Hematopoietic multipotent progenitor cell treated with erythropoietin and hydrocortisone succinate and interleukin-3 and kit ligand, for 15 days (in vitro differentiated cells): ENCODE measurements at regions not wholly inside any gene's neighbourhood (a gene's known extent, or its start where the extent isn't known, plus 50 kb on each side); places are given as distances from the start of the nearest gene placed in this dataset.
A peak's percentile ranks its signal among the peaks of the same experiment; 100 is the strongest.
"Not testable (repeated sequence)": the region's sequence is repeated elsewhere in the genome, so short reads cannot be mapped to it uniquely, and the experiment has no call there.

Source experiments
- DNase-seq: peaks from one replicate; pipeline ENCODE4 v3.0.0-alpha.2; 2015; ENCODE audit warnings: low spot score

DNA sequence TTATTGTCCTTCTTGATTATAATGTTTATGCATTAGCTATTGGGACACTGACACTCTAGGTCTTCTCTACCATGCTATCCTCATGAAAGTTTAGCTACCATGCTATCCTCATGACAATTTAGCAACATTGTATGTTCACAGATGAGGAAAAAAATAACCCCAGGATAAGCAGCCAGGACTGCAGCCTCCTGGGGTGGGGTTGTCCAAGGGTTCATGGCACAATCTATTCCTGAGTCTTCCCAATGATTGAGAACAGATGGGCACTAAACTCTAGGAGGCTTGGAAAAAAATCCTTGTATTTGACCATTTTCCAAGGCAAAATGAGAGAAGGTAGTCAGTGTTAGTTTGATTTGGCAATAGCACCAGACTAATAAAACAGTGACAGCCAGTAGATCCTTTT lies 619.8 kb upstream of the LCORL start:
- no peak for DNase-seq

GRCh38 chr4:18638031-18638430 lies 616.5 kb upstream of the LCORL start:
- no peak for DNase-seq

- DNase-seq: no peak
Measured at GRCh38 chr4:18636001-18636585, 614.5 kb upstream of the LCORL start.

DNA sequence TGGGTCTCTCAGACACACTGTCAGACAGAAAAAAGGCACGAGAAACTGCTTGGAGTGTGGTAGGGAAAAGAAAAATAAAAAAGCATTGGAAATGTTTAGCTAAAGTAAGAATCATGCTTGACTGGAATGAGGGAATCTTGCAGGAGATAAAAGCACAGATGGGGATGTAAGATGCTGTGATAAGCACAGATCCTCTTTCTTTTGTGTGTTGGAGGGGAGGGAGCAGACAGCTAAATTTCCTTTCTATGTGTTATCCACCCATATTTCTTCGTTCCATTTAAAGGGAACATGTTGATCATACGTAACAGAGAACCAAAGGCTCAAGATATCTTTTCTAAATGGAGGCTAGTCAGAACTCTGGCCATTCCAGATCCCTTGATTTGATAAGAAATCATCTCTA lies 614.0 kb upstream of the LCORL start:
- DNase-seq: no peak

DNA sequence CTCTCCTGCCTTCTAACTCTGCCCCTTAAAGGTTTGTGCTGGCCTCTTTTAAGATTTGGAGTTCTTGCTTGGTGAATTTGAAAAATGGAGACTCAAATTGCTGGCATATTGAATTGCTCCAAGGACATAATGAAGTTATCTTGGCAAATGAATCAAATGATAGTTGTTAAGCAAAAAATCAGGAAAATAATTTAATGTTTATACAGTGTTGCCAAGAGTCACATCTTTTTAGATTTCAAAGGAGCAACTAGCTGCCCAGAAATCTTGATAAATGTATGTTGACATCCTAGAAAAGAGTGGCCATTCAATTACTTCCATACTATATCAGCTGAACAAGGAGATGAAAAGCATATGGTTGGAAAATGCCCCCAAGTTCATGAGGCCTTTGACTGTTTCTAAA lies 610.0 kb upstream of the LCORL start:
- DNase-seq: no peak

DNA sequence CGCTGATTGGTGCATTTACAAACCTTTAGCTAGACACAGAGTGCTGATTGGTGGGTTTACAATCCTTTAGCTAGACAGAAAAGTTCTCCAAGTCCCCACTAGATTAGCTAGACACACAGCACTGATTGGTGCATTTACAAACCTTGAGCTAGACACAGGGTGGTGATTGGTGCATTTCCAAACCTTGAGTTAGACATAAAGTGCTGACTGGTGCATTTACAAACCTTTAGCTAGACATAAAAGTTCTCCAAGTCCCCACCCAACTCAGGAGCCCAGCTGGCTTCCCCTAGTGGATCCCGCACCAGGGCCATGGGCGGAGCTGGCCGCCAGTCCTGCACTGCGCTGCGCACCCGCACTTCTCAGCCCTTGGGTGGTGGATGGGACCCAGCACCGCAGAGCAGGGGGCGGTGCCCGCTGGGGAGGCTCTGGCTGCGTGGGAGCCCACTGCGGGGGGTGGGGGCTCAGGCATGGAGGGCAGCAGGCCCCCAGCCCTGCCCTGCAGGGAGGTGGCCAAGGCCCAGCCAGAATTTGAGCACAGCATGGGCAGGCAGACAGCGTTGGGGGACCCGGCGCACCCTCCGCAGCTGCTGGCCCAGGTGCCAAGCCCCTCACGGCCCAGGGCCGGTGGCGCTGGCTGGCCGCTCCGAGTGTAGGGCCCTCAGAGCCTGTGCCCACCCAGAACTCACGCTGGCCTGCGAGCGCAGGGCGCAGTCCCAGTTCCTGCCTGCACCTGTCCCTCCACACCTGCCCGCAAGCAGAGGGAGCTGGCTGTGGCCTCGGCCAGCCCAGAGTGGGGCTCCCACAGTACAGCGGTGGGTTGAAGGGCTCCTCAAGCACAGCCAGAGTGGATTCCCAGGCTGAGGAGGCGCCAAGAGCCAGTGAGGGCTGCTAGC lies 608.9 kb upstream of the LCORL start:
- no peak for DNase-seq

- no peak for DNase-seq
Measured at GRCh38 chr4:18627447-18628005, 606.0 kb upstream of the LCORL start.

- no peak for DNase-seq
Measured at GRCh38 chr4:18626996-18627395, 605.4 kb upstream of the LCORL start.

- DNase-seq: no peak
Measured at GRCh38 chr4:18626366-18626765, 604.8 kb upstream of the LCORL start.

- no peak for DNase-seq
Measured at GRCh38 chr4:18621186-18621585, 599.6 kb upstream of the LCORL start.

- no peak for DNase-seq
Measured at GRCh38 chr4:18616720-18617119, 595.2 kb upstream of the LCORL start.

DNA sequence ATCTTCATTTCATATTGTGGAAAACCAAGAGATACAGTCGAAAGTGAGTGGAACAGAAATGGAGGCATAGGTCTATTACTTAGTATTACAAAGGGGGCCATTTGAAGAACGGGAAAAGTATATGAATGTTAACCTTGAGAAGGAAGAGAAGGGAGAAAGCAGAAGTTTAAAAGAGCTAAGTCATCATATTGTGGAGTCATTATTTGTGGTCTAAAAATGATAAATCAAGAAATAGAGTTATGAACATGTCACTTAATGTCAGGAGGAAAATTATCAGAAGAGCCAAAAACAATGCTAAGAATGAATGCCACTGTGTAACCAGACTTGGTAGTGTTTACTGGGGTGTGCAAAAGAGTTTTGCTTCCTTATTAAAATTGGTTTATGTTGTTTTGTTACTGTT lies 589.5 kb upstream of the LCORL start:
- no peak for DNase-seq

GRCh38 chr4:18608908-18609533 lies 587.5 kb upstream of the LCORL start:
- DNase-seq: no peak

DNA sequence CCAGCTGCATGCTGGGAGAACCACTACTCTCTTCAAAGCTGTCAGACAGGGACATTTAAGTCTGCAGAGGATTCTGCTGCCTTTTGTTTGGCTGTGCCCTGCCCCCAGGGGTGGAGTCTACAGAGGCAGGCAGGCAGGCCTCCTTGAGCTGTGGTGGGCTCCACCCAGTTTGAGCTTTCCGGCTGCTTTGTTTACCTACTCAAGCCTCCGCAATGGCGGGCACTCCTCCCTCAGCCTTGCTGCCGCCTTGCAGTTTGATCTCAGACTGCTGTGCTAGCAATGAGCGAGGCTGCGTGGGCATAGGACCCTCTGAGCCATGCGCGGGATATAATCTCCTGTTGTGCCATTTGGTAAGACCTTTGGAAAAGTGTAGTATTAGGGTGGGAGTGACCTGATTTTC lies 581.1 kb upstream of the LCORL start:
- DNase-seq: not testable (repeated sequence)

DNA sequence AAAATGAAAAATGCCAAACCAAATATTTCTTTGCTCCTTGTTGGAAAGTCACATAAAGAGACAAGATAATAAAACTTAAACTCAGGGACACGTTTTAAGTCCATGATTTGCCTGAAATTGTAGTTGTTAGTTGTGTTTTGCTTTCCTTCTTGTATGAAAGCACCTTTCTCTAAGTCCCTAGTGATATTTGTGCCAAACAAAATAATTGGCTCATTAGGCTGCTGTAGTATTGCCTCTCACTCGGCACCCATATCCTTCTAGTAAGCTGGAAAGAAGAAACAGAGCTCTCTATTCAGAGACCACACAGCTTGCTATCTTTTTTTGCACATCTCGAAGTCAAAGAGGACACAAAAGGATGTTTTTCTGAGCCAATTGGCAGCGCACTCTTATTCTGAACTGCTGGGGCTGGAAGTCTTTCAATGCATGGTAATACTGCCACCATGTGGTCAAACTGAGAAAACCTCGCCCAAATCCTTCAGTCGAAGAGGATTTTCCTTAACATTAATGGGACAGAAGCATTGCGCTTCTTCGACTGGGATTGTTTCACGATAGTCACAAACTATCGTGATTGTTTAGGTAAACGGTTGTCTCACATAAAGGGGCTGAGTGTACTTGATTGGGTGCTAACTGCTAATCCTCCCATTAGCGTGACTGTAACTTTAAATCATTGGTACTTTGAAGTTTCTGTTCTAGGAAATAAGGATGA lies 571.9 kb upstream of the LCORL start:
- DNase-seq: peak; percentile 35

DNA sequence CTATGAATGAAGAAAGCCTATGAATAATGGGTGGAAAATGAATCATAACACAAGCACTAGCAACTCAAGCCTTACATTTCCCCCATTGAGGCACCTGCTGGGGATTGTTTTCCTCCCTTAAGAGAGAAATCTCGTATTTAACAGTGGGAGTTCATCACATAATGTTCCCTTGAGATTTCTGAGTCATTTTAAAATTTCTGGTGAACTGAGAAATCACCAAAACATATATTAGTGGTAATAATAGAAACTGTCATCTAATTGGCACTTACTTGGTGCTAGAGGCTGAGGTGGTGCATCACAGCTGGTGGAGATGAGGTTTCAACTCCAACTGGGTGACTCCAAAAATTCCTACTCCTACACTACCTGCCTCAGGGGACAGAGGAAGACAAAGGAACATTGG lies 561.3 kb upstream of the LCORL start:
- DNase-seq: no peak

DNA sequence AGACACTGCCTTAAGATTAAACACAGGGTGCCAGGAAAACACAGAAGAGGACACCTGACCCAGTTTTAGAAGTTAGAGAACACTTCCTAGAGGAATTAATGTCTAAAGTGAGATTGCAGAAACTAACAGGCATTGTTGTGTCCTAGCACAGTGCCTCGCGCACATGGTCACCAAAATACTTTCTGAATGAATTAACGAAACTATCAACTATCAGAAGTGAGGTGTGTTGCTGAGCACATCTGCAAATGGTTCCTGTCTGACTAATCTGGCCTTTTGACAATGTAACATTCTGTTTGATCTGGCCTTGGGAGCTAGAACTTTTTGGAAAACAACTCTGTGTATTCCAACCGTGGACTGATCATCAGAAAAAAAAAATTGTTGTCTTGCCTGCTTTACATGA lies 556.8 kb upstream of the LCORL start:
- no peak for DNase-seq

DNA sequence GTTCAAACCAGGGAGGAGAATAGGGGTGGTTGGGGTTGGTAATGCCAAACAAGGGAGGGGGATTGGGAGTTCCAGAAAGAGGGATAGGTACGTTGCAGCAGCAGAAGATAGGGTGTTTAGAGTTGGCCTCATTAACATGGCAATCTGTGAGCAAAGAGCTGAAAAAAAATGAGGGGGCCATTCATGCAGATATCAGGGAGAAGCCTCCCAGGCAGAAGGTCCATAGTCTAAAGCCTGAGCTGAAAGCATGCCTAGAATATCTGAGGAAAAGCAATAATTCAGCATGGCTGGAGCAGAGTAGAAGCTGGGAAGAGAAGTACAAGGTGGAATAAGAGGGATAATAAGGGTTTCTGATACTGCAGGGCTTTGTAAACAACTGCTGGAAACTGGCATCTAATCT lies 550.9 kb upstream of the LCORL start:
- no peak for DNase-seq

GRCh38 chr4:18571301-18571761 lies 549.8 kb upstream of the LCORL start:
- DNase-seq: no peak

DNA sequence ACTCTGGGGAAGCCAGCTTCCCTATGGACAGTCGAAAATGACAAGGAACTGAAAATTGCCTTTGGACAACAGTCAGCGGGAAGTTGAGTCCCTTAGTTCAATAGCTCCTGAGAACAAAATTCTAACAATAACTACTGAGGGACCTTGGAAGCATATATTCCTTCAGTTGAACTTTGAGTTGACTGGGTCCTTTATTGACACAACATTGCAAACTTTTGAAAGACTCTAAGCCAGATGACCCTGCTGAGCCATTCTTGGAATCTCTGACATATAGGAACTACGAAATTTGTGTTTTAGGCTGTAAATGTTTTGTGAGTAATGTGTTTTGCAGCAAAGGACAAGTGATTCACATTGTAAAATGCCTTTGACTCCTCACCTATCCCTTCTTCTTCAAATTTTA lies 548.8 kb upstream of the LCORL start:
- DNase-seq: no peak

DNA sequence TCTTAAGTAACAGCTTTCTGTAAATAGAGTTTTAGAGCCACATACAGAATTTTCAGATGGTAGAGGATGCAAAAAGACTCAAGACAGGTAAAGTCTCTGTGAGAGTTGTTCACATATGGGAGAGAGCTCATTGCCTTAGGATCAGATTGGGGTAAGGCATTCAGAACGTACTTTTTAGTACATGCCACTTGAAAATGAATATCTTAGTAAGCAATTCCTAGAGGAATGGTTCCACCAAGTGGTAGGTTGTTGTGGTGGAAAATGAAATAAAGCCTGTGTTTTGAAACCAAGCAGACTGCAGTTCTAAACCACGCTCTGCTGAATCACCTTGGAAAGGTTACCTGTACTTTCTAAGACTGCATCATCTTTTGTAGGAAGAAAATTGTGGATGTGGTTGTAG lies 547.0 kb upstream of the LCORL start:
- no peak for DNase-seq
